ENCODE measurements at regions not wholly inside any gene's neighbourhood (a gene's known extent, or its start where the extent isn't known, plus 50 kb on each side); places are given as distances from the start of the nearest gene placed in this dataset.

- no peak for TF ChIP-seq CTCF (IDR thresholded peaks at IDR 0.05; ENCODE audit: extremely low read depth in 1 of 2, insufficient read depth in 1 of 2, low read depth in 1 of 2, low read length in 2 of 2)
- TF ChIP-seq POLR2A (IDR thresholded peaks at IDR 0.05; ENCODE audit: low read depth, low read length), result no peak
Measured at GRCh38 chr3:26081166-26081565, 291.3 kb downstream of the OXSM start.

Data from endothelial cell of umbilical vein (primary cell).